ENCODE measurements at regions not wholly inside any gene's neighbourhood (a gene's known extent, or its start where the extent isn't known, plus 50 kb on each side); places are given as distances from the start of the nearest gene placed in this dataset.

- TF ChIP-seq CTCF (IDR thresholded peaks at IDR 0.05), result no peak
- TF ChIP-seq POLR2A (IDR thresholded peaks at IDR 0.05), result no peak
These were observed 974.7 kb downstream of the TRAM1L1 start for GRCh38 chr4:116110713-116111112.
